Tibial nerve (tissue), 4 donors: ENCODE measurements at regions not wholly inside any gene's neighbourhood (a gene's known extent, or its start where the extent isn't known, plus 50 kb on each side); places are given as distances from the start of the nearest gene placed in this dataset.
"Not testable (repeated sequence)": the region's sequence is repeated elsewhere in the genome, so short reads cannot be mapped to it uniquely, and the experiment has no call there.

Experiments used
- DNase-seq, 2 donors: peaks; one replicate each; pipeline ENCODE4 v3.0.0-alpha.2; 2019; ENCODE audit warnings: low spot score in 2 of 2
- H3K27ac ChIP-seq, 4 donors: fragments of 200-600 bp; sonication (generic) in 3 of 4; one replicate each; pipeline ENCODE4 v1.5.1; 2017 to 2019; ENCODE audit warnings: mild to moderate bottlenecking in 1 of 4
- H3K27me3 ChIP-seq, 2 donors: fragments of 200-600 bp; sonication (generic) in 1 of 2; one replicate each; pipeline versions ENCODE4 v1.5.1 to v1.6.0; 2017 to 2019
- H3K36me3 ChIP-seq, 3 donors: fragments of 200-600 bp; sonication (generic); one replicate each; pipeline ENCODE4 v1.5.1; 2018 to 2019
- H3K4me1 ChIP-seq, 4 donors: fragments of 200-600 bp; sonication (generic) in 3 of 4; one replicate each; pipeline ENCODE4 v1.5.1; 2017 to 2019
- H3K4me3 ChIP-seq, 4 donors: fragments of 200-600 bp; sonication (generic) in 3 of 4; one replicate each; pipeline ENCODE4 v1.5.1; 2017 to 2019; ENCODE audit warnings: mild to moderate bottlenecking in 1 of 4, moderate library complexity in 1 of 4
- H3K9me3 ChIP-seq, 4 donors: fragments of 200-600 bp; sonication (generic) in 3 of 4; one replicate each; pipeline ENCODE4 v1.5.1; 2017 to 2019
- CTCF ChIP-seq, 5 experiments: fragments of 200-600 bp in 3 of 5; fragments of 450-650 bp in 2 of 5; sonication (generic) in 3 of 5; IDR thresholded peaks; one replicate each; pipeline ENCODE4 v1.5.1; 2016 to 2019; ENCODE audit warnings: antibody characterized with exemption in 5 of 5, mild to moderate bottlenecking in 3 of 5, moderate library complexity in 2 of 5
- EP300 ChIP-seq, 2 donors: sonication (generic); formaldehyde crosslinking; IDR thresholded peaks; one replicate each; pipeline ENCODE4 v1.6.1; 2017; ENCODE audit warnings: antibody characterized with exemption in 2 of 2, mild to moderate bottlenecking in 1 of 2
- POLR2A ChIP-seq, 2 donors: fragments of 450-650 bp; IDR thresholded peaks; one replicate each; pipeline ENCODE4 v1.6.1; 2017; ENCODE audit warnings: antibody characterized with exemption in 2 of 2, mild to moderate bottlenecking in 2 of 2, moderate library complexity in 2 of 2
- WGBS, 2 donors: methylation state at CpG; one replicate each; pipeline ENCODE4 v1.1.5; 2018; 5-methylcytosine and 5-hydroxymethylcytosine counted together

- H3K27ac ChIP-seq: no peak overlapping the region
- no peaks in the 10 kb centered on the region for H3K27me3 ChIP-seq
- H3K9me3 ChIP-seq: no peaks in the 10 kb centered on the region
- no peaks in the 10 kb centered on the region for H3K4me1 ChIP-seq
- no peak for DNase-seq
- H3K4me3 ChIP-seq: no peak overlapping the region
- H3K36me3 ChIP-seq: no peaks in the 10 kb centered on the region
- TF ChIP-seq CTCF (IDR thresholded peaks at IDR 0.05) (no peak), EP300 (IDR thresholded peaks at IDR 0.05) (no peak), POLR2A (IDR thresholded peaks at IDR 0.05) (no peak)
Observed at GRCh38 chr13:38239874-38240273, 109.8 kb upstream of the UFM1 start.

GRCh38 chr13:38228322-38228721, 121.3 kb upstream of the UFM1 start:
- Histone ChIP-seq H3K27me3 (no peaks in the 10 kb centered on the region), H3K9me3 (peaks cover 0 to 13% (median 1%) of the 10 kb centered on the region in 4 donors), H3K4me3 (no peak overlapping the region), H3K27ac (no peak overlapping the region), H3K4me1 (no peaks in the 10 kb centered on the region), H3K36me3 (no peaks in the 10 kb centered on the region)
- WGBS, 2 donors: 67 to 89% methylated on average over 2 of the region's 2 CpGs
- no peak for DNase-seq
- TF ChIP-seq CTCF (IDR thresholded peaks at IDR 0.05) (no peak), POLR2A (IDR thresholded peaks at IDR 0.05) (no peak), EP300 (IDR thresholded peaks at IDR 0.05) (no peak)

DNA sequence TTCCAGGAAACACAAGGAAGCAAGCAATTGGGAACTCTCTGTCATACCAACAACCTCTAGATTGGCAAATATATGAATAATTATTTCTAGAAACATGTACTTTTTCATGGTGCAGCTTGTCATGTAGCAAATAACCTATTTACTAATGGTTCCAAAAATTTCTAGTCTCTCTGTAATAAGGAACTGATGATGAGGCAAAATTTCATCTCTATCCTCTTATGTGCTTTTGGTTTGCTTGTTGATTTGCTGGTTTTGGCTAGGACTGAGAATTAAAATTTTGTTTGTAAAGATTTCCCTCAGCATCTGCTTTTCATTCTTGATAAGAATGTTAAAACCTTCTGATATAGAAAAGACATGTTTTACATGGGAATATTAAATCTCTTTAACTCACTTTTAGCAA, 123.2 kb upstream of the UFM1 start:
- no peaks in the 10 kb centered on the region for H3K9me3 ChIP-seq
- H3K27ac ChIP-seq: no peak overlapping the region
- H3K27me3 ChIP-seq: no peaks in the 10 kb centered on the region
- H3K36me3 ChIP-seq: no peaks in the 10 kb centered on the region
- H3K4me1 ChIP-seq: no peaks in the 10 kb centered on the region
- no peak for DNase-seq
- TF ChIP-seq CTCF (IDR thresholded peaks at IDR 0.05) (no peak), POLR2A (IDR thresholded peaks at IDR 0.05) (no peak), EP300 (IDR thresholded peaks at IDR 0.05) (no peak)
- no peak overlapping the region for H3K4me3 ChIP-seq

DNA sequence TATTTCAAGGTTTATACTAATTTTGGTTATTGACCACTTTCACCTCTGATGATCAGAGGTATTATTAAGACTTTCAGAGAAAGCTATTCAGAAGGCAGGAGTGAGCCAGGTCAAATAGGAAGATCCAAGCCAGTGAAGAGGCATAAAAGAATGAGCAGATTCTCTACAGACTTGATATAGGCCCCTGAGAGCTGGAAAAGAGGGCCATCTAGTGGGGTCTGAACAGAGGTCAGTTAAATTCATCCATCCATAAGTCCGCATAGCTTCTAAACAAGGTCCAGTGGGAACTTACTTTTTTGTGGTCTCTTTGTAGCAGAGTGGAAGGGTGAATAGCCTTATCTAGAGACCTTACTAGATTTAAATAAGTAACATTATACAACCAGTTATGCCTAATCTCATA, 126.6 kb upstream of the UFM1 start:
- Histone ChIP-seq H3K27me3 (no peaks in the 10 kb centered on the region), H3K4me1 (no peaks in the 10 kb centered on the region)
- WGBS, 2 donors: 40 to 54% methylated on average over 1 of the region's 1 CpG

DNA sequence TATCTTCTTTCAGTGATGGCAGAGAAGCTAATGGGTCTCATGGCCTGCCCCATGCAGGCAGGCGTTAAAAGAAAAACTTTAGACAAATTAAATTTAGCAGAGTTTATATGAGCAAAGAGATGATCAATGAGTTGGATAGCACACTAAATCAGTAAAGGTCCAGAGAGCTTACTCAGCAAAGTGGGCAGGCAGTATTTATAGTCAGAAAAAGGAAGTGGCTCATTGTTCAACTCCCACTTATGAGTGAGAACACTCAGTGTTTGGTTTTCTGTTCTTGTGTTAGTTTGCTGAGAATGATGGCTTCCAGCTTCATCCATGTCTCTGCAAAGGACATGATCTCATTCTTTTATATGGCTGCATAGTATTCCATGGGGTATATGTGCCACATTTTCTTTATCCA, 128.5 kb upstream of the UFM1 start:
- not testable (repeated sequence) for H3K27ac ChIP-seq, H3K27me3 ChIP-seq, H3K9me3 ChIP-seq, H3K36me3 ChIP-seq, H3K4me1 ChIP-seq, H3K4me3 ChIP-seq, DNase-seq
- WGBS, 2 donors: 96 to 98% methylated on average over 1 of the region's 1 CpG

More for the DNA sequence above, 126.6 kb upstream of the UFM1 start:
- no peak for TF ChIP-seq EP300 (IDR thresholded peaks at IDR 0.05)
- TF ChIP-seq CTCF (IDR thresholded peaks at IDR 0.05): no peak
- no peak for TF ChIP-seq POLR2A (IDR thresholded peaks at IDR 0.05)
- no peak overlapping the region for H3K27ac ChIP-seq
- H3K4me3 ChIP-seq: no peak overlapping the region
- no peaks in the 10 kb centered on the region for H3K9me3 ChIP-seq
- no peaks in the 10 kb centered on the region for H3K36me3 ChIP-seq
- no peak for DNase-seq

DNA sequence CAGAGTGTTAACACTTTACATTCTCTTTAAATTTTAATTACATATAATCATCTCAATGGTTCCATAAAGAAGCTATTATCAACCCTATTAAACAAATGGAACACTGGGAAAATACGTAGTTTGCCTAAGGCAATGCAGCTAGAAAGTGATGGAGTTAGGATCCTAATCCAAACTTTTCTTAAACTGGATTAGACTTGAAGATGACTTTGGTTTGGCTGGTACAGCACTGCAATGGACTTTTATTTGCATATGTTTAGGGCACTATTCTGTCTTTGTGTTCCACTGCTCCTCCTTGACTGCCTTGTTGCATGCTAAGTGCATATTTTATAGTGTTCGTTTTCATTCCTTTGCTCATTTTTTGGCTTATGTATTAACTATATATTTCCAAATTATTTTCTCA, 133.5 kb upstream of the UFM1 start:
- Histone ChIP-seq H3K36me3 (no peaks in the 10 kb centered on the region), H3K27me3 (no peaks in the 10 kb centered on the region), H3K4me3 (no peak overlapping the region), H3K9me3 (peaks cover 0 to 6% (median 0%) of the 10 kb centered on the region in 4 donors), H3K4me1 (no peaks in the 10 kb centered on the region), H3K27ac (no peak overlapping the region)
- DNase-seq: no peak
- 60 to 70% methylated on average over 2 of the region's 2 CpGs for WGBS, 2 donors
- TF ChIP-seq POLR2A (IDR thresholded peaks at IDR 0.05): no peak
- TF ChIP-seq CTCF (IDR thresholded peaks at IDR 0.05): no peak
- no peak for TF ChIP-seq EP300 (IDR thresholded peaks at IDR 0.05)
